Panc1 (cell line): ENCODE measurements at regions not wholly inside any gene's neighbourhood (a gene's known extent, or its start where the extent isn't known, plus 50 kb on each side); places are given as distances from the start of the nearest gene placed in this dataset.

Experiments used
- ATAC-seq: fragments of 200-7000 bp; cut with Tn5 transposase; 2 replicates; pipeline ENCODE4 v1.9.1; 2020; ENCODE audit warnings: mild to moderate bottlenecking, moderate library complexity
- BruUV-seq: library from RNA; stranded (reverse); fragments of 400-500 nt; replicated peaks from 2 replicates; lab custom pipeline; 2021; lab: Mats Ljungman, UMichigan
- CTCF ChIA-PET: fragments of 300-600 bp; sonication (Branson Sonifier 250); formaldehyde crosslinking; loops from one replicate; lab custom pipeline; 2022; ENCODE audit warnings: antibody characterized with exemption; lab: Charles Lee
- POLR2A ChIA-PET: fragments of 300-600 bp; sonication (Branson Sonifier 250); formaldehyde crosslinking; loops from one replicate; lab custom pipeline; 2022; ENCODE audit warnings: antibody characterized with exemption; lab: Charles Lee
- DNase-seq: peaks from one replicate; pipeline ENCODE4 v3.0.0-alpha.2; 2010; ENCODE audit warnings: low read depth, low spot score
- H3K27ac ChIP-seq: 2 replicates; pipeline ENCODE4 v1.5.1; 2011; ENCODE audit warnings: mild to moderate bottlenecking, low read length, inconsistent platforms
- H3K27me3 ChIP-seq: fragments of 200-500 bp; sonication (Bioruptor generic); 2 replicates; pipeline ENCODE4 v1.6.0; 2014; ENCODE audit warnings: low read length, inconsistent platforms; ENCODE audit not compliant: control insufficient read depth, insufficient read depth
- H3K36me3 ChIP-seq: fragments of 200-500 bp; sonication (Bioruptor generic); 2 replicates; pipeline ENCODE4 v1.5.1; 2014; ENCODE audit warnings: inconsistent platforms, mild to moderate bottlenecking, low read length, moderate library complexity; ENCODE audit not compliant: control insufficient read depth, insufficient read depth
- H3K4me1 ChIP-seq: 2 replicates; pipeline ENCODE4 v1.5.1; 2011; ENCODE audit warnings: inconsistent platforms, mild to moderate bottlenecking, low read length, moderate library complexity; ENCODE audit not compliant: control insufficient read depth, insufficient read depth
- H3K4me3 ChIP-seq, 2 experiments: 2 replicates each; pipeline ENCODE4 v1.5.1; 2011 to 2012; ENCODE audit warnings: low read depth in 2 of 2, low read length in 2 of 2, mild to moderate bottlenecking in 2 of 2, inconsistent platforms in 1 of 2, moderate library complexity in 1 of 2
- H3K9me3 ChIP-seq: fragments of 200-500 bp; sonication (Bioruptor generic); 2 replicates; pipeline ENCODE4 v1.5.1; 2014; ENCODE audit warnings: low read depth, mild to moderate bottlenecking, inconsistent platforms, low read length, moderate library complexity; ENCODE audit not compliant: control insufficient read depth, insufficient read depth
- CTCF ChIP-seq: fragments of 450-650 bp; IDR thresholded peaks from 2 replicates; pipeline ENCODE4 v1.5.1; 2017; ENCODE audit warnings: mild to moderate bottlenecking
- POLR2AphosphoS5 ChIP-seq: IDR thresholded peaks from 2 replicates; pipeline ENCODE4 v1.6.1; 2012; ENCODE audit warnings: mild to moderate bottlenecking, low read depth, low read length, moderate library complexity
- SIN3A ChIP-seq: IDR thresholded peaks from 2 replicates; pipeline ENCODE4 v1.6.1; 2012; ENCODE audit warnings: low read depth, mild to moderate bottlenecking, low read length, moderate library complexity, borderline replicate concordance; ENCODE audit not compliant: insufficient read depth
- TCF7L2 ChIP-seq: IDR thresholded peaks from 2 replicates; pipeline ENCODE4 v1.6.1; 2011; ENCODE audit warnings: mild to moderate bottlenecking, low read depth, low read length, inconsistent platforms
- in situ Hi-C: cut with HindIII; loops from 2 replicates; pipeline ENCODE4 v1.10.0; 2016; ENCODE audit warnings: low sequenced_read_pairs, low pct_unique_long_range_greater_than_20kb
- intact Hi-C: fragments of 100-400 bp; cut with micrococcal nuclease; formaldehyde crosslinking; loops from one replicate; pipeline ENCODE4 v1.10.0; 2022; ENCODE audit not compliant: unreplicated experiment
- TF ChIP-seq, protein P1 (sequence below), 2 experiments: IDR thresholded peaks; 2 replicates each; pipeline ENCODE4 v1.6.1; 2011 to 2012; ENCODE audit warnings: low read depth in 2 of 2, control low read depth in 1 of 2, low read length in 1 of 2, mild to moderate bottlenecking in 1 of 2, moderate library complexity in 1 of 2; ENCODE audit not compliant: insufficient read depth in 1 of 2

DNA sequence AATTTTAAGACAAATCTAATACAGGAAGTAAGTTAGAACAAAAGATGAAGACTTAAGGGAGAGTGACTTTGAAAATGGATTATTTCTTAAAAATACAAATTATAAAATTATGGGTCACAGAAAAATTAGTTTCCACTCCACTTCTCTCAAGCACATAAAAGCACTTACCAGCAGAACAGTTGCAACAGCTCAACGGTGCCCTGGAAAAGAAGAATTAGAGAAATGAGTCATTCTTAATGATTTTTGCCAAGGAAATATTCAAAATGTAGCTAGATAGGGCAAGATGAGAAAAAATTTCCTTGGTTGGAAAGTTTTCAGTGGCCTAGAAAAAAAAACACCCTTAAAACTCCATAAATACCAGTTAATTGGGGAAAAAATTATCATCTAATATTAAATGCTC, 2185.6 kb upstream of the CELF4 start:
- Histone ChIP-seq H3K27ac (no peak overlapping the region), H3K27me3 (no peaks in the 10 kb centered on the region), H3K4me3 (no peak overlapping the region), H3K36me3 (no peaks in the 10 kb centered on the region), H3K4me1 (no peaks in the 10 kb centered on the region), H3K9me3 (no peaks in the 10 kb centered on the region)
- intact Hi-C loops, result no loop called here
- CTCF ChIA-PET, result no interaction called here
- no peak for DNase-seq
- ATAC-seq, result no peak
- in situ Hi-C loops, result no loop called here
- no TSS peak for BruUV-seq
- no peak for TF ChIP-seq TCF7L2
- no peak for TF ChIP-seq SIN3A
- TF ChIP-seq, protein P1, sequence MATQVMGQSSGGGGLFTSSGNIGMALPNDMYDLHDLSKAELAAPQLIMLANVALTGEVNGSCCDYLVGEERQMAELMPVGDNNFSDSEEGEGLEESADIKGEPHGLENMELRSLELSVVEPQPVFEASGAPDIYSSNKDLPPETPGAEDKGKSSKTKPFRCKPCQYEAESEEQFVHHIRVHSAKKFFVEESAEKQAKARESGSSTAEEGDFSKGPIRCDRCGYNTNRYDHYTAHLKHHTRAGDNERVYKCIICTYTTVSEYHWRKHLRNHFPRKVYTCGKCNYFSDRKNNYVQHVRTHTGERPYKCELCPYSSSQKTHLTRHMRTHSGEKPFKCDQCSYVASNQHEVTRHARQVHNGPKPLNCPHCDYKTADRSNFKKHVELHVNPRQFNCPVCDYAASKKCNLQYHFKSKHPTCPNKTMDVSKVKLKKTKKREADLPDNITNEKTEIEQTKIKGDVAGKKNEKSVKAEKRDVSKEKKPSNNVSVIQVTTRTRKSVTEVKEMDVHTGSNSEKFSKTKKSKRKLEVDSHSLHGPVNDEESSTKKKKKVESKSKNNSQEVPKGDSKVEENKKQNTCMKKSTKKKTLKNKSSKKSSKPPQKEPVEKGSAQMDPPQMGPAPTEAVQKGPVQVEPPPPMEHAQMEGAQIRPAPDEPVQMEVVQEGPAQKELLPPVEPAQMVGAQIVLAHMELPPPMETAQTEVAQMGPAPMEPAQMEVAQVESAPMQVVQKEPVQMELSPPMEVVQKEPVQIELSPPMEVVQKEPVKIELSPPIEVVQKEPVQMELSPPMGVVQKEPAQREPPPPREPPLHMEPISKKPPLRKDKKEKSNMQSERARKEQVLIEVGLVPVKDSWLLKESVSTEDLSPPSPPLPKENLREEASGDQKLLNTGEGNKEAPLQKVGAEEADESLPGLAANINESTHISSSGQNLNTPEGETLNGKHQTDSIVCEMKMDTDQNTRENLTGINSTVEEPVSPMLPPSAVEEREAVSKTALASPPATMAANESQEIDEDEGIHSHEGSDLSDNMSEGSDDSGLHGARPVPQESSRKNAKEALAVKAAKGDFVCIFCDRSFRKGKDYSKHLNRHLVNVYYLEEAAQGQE (IDR thresholded peaks at IDR 0.05; ENCODE audit: insufficient read depth in 1 of 2, low read depth in 2 of 2, low read length in 1 of 2), result no peak
- TF ChIP-seq CTCF, result no peak
- TF ChIP-seq POLR2AphosphoS5, result no peak
- POLR2A ChIA-PET, result no interaction called here

GRCh38 chr18:39749154-39749553, 2183.6 kb upstream of the CELF4 start:
- Histone ChIP-seq H3K36me3 (no peaks in the 10 kb centered on the region), H3K4me3 (no peak overlapping the region), H3K27ac (no peak overlapping the region), H3K27me3 (no peaks in the 10 kb centered on the region), H3K9me3 (no peaks in the 10 kb centered on the region), H3K4me1 (no peaks in the 10 kb centered on the region)
- ChIA-PET POLR2A (no interaction called here), CTCF (no interaction called here)
- ATAC-seq (no peak), DNase-seq (no peak)
- intact Hi-C loops, result no loop called here
- in situ Hi-C loops, result no loop called here
- TF ChIP-seq TCF7L2 (no peak), SIN3A (no peak), POLR2AphosphoS5 (no peak), CTCF (no peak)
- TF ChIP-seq, protein P1 (IDR thresholded peaks at IDR 0.05; ENCODE audit: insufficient read depth in 1 of 2, low read depth in 2 of 2, low read length in 1 of 2), result no peak
- BruUV-seq, result no TSS peak
